ENCODE measurements at regions not wholly inside any gene's neighbourhood (a gene's known extent, or its start where the extent isn't known, plus 50 kb on each side); places are given as distances from the start of the nearest gene placed in this dataset.

DNA sequence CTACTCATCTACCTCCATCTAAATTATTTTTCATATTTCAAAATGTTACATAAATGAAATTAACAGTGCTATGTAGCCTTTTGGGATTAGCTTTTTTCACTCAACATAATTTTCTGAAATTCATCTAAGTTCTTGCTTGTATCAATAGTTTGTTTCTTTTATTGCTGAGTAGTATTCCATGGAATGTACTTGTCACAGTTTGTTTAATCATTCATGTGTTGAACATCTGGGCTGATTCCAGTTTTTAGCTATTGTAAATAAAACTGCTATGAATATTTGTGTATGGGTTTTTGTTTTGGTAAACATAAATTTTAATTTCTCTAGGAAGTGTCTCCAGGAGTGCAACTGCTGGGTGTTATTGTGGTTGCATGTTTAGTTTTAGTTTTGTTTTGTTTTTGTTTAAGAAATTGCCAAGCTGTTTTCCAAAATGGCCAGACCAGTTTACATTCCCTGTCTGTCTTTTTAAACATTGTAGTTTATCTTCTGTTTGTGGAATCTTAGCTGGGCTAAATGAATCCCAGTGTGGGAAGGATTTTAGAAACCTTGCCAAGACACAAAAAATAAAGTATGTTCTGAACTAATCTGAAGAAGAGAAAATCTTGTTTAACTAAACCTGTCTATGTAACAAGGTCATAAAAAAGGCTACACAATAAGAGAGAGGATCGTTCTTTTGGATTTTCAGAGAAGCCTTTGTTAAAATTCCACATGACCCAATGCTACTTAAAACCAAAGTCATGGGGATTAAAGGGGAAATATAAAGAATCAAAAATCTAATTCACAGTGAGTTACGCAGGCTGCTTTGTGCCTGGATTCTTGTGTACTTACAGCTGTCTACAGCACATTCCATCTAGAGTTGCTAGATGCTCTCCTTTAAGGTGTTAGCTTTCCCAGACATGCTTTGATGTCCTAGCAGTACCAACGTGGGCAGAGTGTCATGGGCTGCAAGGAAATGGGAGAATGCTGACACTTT lies 129.2 kb upstream of the SUCLG2 start:
- H3K4me1 Mint-ChIP-seq, result peaks cover 3% of the 10 kb centered on the region
- no peak for DNase-seq (ENCODE audit: low spot score in 2 of 2, unreplicated experiment in 2 of 2)
- H3K36me3 Mint-ChIP-seq, result peaks cover 8% of the 10 kb centered on the region
- H3K27ac Mint-ChIP-seq, result no peak overlapping the region
- TF ChIP-seq, protein P1, sequence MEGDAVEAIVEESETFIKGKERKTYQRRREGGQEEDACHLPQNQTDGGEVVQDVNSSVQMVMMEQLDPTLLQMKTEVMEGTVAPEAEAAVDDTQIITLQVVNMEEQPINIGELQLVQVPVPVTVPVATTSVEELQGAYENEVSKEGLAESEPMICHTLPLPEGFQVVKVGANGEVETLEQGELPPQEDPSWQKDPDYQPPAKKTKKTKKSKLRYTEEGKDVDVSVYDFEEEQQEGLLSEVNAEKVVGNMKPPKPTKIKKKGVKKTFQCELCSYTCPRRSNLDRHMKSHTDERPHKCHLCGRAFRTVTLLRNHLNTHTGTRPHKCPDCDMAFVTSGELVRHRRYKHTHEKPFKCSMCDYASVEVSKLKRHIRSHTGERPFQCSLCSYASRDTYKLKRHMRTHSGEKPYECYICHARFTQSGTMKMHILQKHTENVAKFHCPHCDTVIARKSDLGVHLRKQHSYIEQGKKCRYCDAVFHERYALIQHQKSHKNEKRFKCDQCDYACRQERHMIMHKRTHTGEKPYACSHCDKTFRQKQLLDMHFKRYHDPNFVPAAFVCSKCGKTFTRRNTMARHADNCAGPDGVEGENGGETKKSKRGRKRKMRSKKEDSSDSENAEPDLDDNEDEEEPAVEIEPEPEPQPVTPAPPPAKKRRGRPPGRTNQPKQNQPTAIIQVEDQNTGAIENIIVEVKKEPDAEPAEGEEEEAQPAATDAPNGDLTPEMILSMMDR (IDR thresholded peaks at IDR 0.05; ENCODE audit: unreplicated experiment), result no peak
- H3K27me3 Mint-ChIP-seq (ENCODE audit: low read depth), result no peaks in the 10 kb centered on the region
- H3K4me3 Mint-ChIP-seq, result no peak overlapping the region
- peaks cover 25% of the 10 kb centered on the region for H3K9me3 Mint-ChIP-seq

GRCh38 chr3:67781871-67782270 lies 127.5 kb upstream of the SUCLG2 start:
- Mint-ChIP-seq H3K27me3 (ENCODE audit: low read depth) (no peaks in the 10 kb centered on the region), H3K27ac (no peak overlapping the region), H3K4me3 (no peak overlapping the region), H3K36me3 (peaks cover 8% of the 10 kb centered on the region), H3K4me1 (no peaks in the 10 kb centered on the region), H3K9me3 (peaks cover 40% of the 10 kb centered on the region)
- no peak for DNase-seq (ENCODE audit: low spot score in 2 of 2, unreplicated experiment in 2 of 2)
- TF ChIP-seq, protein P1 (IDR thresholded peaks at IDR 0.05; ENCODE audit: unreplicated experiment), result no peak

DNA sequence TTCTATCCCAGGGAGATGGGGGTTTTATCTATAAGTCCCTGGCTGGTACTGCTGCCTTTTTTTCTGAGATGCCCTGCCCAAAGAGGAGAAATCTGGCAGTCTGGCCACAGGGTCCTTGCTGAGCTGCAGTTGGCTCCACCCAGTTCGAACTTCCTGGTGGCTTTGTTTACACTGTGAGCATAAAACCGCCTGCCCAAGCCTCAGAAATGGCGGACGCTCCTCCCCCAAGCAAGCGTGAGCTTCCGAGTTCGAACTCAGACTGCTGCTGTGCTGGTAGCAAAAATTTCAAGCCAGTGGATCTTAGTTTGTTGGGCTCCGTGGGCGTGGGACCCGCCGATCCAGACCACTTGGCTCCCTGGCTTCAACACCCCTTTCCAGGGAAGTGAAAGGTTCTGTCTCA lies 126.8 kb upstream of the SUCLG2 start:
- peaks cover 46% of the 10 kb centered on the region for H3K9me3 Mint-ChIP-seq

GRCh38 chr3:67774676-67775075 lies 120.3 kb upstream of the SUCLG2 start:
- DNase-seq (ENCODE audit: low spot score in 2 of 2, unreplicated experiment in 2 of 2), result no peak
- Mint-ChIP-seq H3K4me3 (no peak overlapping the region), H3K4me1 (no peaks in the 10 kb centered on the region), H3K27me3 (ENCODE audit: low read depth) (peaks cover 3% of the 10 kb centered on the region), H3K27ac (no peak overlapping the region), H3K36me3 (no peaks in the 10 kb centered on the region), H3K9me3 (peaks cover 36% of the 10 kb centered on the region)
- TF ChIP-seq, protein P1 (IDR thresholded peaks at IDR 0.05; ENCODE audit: unreplicated experiment), result no peak

More for the DNA sequence above, 126.8 kb upstream of the SUCLG2 start:
- H3K27ac Mint-ChIP-seq, result no peak overlapping the region
- no peak overlapping the region for H3K4me3 Mint-ChIP-seq
- TF ChIP-seq, protein P1 (IDR thresholded peaks at IDR 0.05; ENCODE audit: unreplicated experiment), result no peak
- no peaks in the 10 kb centered on the region for H3K27me3 Mint-ChIP-seq (ENCODE audit: low read depth)
- H3K36me3 Mint-ChIP-seq, result peaks cover 8% of the 10 kb centered on the region
- DNase-seq (ENCODE audit: low spot score in 2 of 2, unreplicated experiment in 2 of 2), result no peak
- no peaks in the 10 kb centered on the region for H3K4me1 Mint-ChIP-seq

GRCh38 chr3:67765575-67765974 lies 111.2 kb upstream of the SUCLG2 start:
- Mint-ChIP-seq H3K36me3 (peaks cover 9% of the 10 kb centered on the region), H3K4me3 (no peak overlapping the region), H3K4me1 (no peaks in the 10 kb centered on the region), H3K27ac (no peak overlapping the region), H3K27me3 (ENCODE audit: low read depth) (no peaks in the 10 kb centered on the region), H3K9me3 (peaks cover 39% of the 10 kb centered on the region)
- DNase-seq (ENCODE audit: low spot score in 2 of 2, unreplicated experiment in 2 of 2), result no peak
- TF ChIP-seq, protein P1 (IDR thresholded peaks at IDR 0.05; ENCODE audit: unreplicated experiment), result no peak

All from mesothelial cell of epicardium (in vitro differentiated cells).